ENCODE measurements at regions not wholly inside any gene's neighbourhood (a gene's known extent, or its start where the extent isn't known, plus 50 kb on each side); places are given as distances from the start of the nearest gene placed in this dataset.
"Not testable (repeated sequence)": the region's sequence is repeated elsewhere in the genome, so short reads cannot be mapped to it uniquely, and the experiment has no call there.

GRCh38 chr11:97007283-97007682 is 617.5 kb downstream of the JRKL start:
- DNase-seq (ENCODE audit: low spot score): no peak
- H3K27ac ChIP-seq: no peak overlapping the region
- ChIA-PET CTCF (no interaction called here), POLR2A (ENCODE audit: low non-redundant PET) (no interaction called here)
- no peak for TF ChIP-seq CTCF (conservative IDR thresholded peaks at IDR 0.05; ENCODE audit: low read depth)

- no peak for DNase-seq (ENCODE audit: low spot score)
- no peak for TF ChIP-seq CTCF (conservative IDR thresholded peaks at IDR 0.05; ENCODE audit: low read depth)
- CTCF ChIA-PET: no interaction called here
- no peak overlapping the region for H3K27ac ChIP-seq
- POLR2A ChIA-PET (ENCODE audit: low non-redundant PET): no interaction called here
Measured at GRCh38 chr11:97009613-97010012, 619.8 kb downstream of the JRKL start.

GRCh38 chr11:97010997-97011396 is 621.2 kb downstream of the JRKL start:
- CTCF ChIA-PET: interaction anchor here (0.6 kb wide), 1 partner anchor 640 kb away, joined by 3 read pairs; no protein-coding TSS in a partner anchor
- DNase-seq (ENCODE audit: low spot score); POLR2A ChIA-PET (ENCODE audit: low non-redundant PET); H3K27ac ChIP-seq: not testable (repeated sequence)

GRCh38 chr11:97015327-97015726 is 625.5 kb downstream of the JRKL start:
- POLR2A ChIA-PET (ENCODE audit: low non-redundant PET): no interaction called here
- DNase-seq (ENCODE audit: low spot score): no peak
- no peak for TF ChIP-seq CTCF (conservative IDR thresholded peaks at IDR 0.05; ENCODE audit: low read depth)
- H3K27ac ChIP-seq: no peak overlapping the region
- CTCF ChIA-PET: no interaction called here

- no peak overlapping the region for H3K27ac ChIP-seq
- TF ChIP-seq CTCF (conservative IDR thresholded peaks at IDR 0.05; ENCODE audit: low read depth): no peak
- CTCF ChIA-PET: no interaction called here
- DNase-seq (ENCODE audit: low spot score): no peak
- POLR2A ChIA-PET (ENCODE audit: low non-redundant PET): no interaction called here
Measured at GRCh38 chr11:97019305-97019704, 629.5 kb downstream of the JRKL start.

GRCh38 chr11:97019754-97020153 is 629.9 kb downstream of the JRKL start:
- no peak for TF ChIP-seq CTCF (conservative IDR thresholded peaks at IDR 0.05; ENCODE audit: low read depth)
- POLR2A ChIA-PET (ENCODE audit: low non-redundant PET): no interaction called here
- no peak for DNase-seq (ENCODE audit: low spot score)
- H3K27ac ChIP-seq: no peak overlapping the region
- CTCF ChIA-PET: no interaction called here

- ChIA-PET POLR2A (ENCODE audit: low non-redundant PET) (no interaction called here), CTCF (no interaction called here)
- H3K27ac ChIP-seq: no peak overlapping the region
- no peak for TF ChIP-seq CTCF (conservative IDR thresholded peaks at IDR 0.05; ENCODE audit: low read depth)
- no peak for DNase-seq (ENCODE audit: low spot score)
Measured at GRCh38 chr11:97022955-97023354, 633.1 kb downstream of the JRKL start.

Data from RWPE1 (cell line).